GM23248 (cell line): ENCODE measurements at regions not wholly inside any gene's neighbourhood (a gene's known extent, or its start where the extent isn't known, plus 50 kb on each side); places are given as distances from the start of the nearest gene placed in this dataset.

Source experiments
- EZH2 ChIP-seq: fragments of 200-600 bp; sonication (generic); IDR thresholded peaks from 2 replicates; pipeline ENCODE4 v1.6.1; 2018; ENCODE audit warnings: antibody characterized with exemption, mild to moderate bottlenecking; ENCODE audit not compliant: insufficient read depth, poor library complexity, severe bottlenecking
- EZH2phosphoT487 ChIP-seq: fragments of 200-600 bp; sonication (generic); IDR thresholded peaks from 2 replicates; pipeline ENCODE4 v1.6.1; 2018; ENCODE audit warnings: antibody characterized with exemption, moderate library complexity, mild to moderate bottlenecking, low read depth; ENCODE audit not compliant: insufficient read depth

DNA sequence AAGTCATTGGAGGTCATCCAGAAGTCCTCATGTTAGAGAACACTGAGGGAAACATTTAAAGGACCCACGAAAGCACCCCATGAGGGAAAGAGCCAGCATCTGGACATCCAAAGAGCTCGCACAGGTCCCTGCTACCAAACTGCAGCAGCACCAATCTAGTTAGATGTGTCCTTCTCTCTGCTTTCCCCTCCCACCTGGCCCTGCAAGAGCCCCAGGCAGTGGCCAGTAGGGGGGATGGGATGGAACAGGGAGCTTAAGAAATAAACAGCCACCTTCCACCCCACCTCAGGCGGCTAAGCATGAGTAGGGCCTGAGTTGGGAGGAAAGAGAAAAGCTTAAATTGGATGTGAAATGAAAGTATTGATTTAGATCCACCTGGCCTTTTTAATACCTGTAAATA, 175.9 kb upstream of the KCND3 start:
- TF ChIP-seq EZH2 (no peak), EZH2phosphoT487 (no peak)
